ENCODE measurements at regions not wholly inside any gene's neighbourhood (a gene's known extent, or its start where the extent isn't known, plus 50 kb on each side); places are given as distances from the start of the nearest gene placed in this dataset.

- no peak overlapping the region for H3K4me2 ChIP-seq (ENCODE audit: insufficient read depth, low read length, poor library complexity, severe bottlenecking)
- H3K27me3 ChIP-seq (ENCODE audit: control insufficient read depth in 3 of 3, insufficient read depth in 3 of 3, low read depth in 1 of 3, low read length in 3 of 3), result no peaks in the 10 kb centered on the region
- no peaks in the 10 kb centered on the region for H3K9me3 ChIP-seq (replicated peaks in 1 of 2; ENCODE audit: control insufficient read depth in 2 of 2, insufficient read depth in 1 of 2, low read depth in 1 of 2, low read length in 2 of 2)
- DNase-seq (ENCODE audit: low spot score), result no peak
- H4K91ac ChIP-seq (ENCODE audit: low read depth, low read length, poor library complexity), result no peak overlapping the region
- no peak overlapping the region for H3K4ac ChIP-seq (ENCODE audit: low read length)
- H2AK5ac ChIP-seq (ENCODE audit: low read depth, low read length), result no peak overlapping the region
- no peak overlapping the region for H2BK15ac ChIP-seq (ENCODE audit: low read length)
- H3K36me3 ChIP-seq (replicated peaks in 1 of 2; ENCODE audit: control insufficient read depth in 2 of 2, insufficient read depth in 2 of 2, low read length in 2 of 2), result no peaks in the 10 kb centered on the region
- H4K8ac ChIP-seq (ENCODE audit: low read depth, low read length), result no peak overlapping the region
- WGBS, 2 donors (ENCODE audit: extremely low coverage in 2 of 2, insufficient read length in 2 of 2, insufficient replicate concordance in 1 of 2), result no CpG with 5 or more reads among the region's 2 CpGs
- no peak overlapping the region for H2BK120ac ChIP-seq (ENCODE audit: low read depth, low read length)
- H2BK5ac ChIP-seq (ENCODE audit: low read length), result no peak overlapping the region
- H3K4me1 ChIP-seq (ENCODE audit: control insufficient read depth in 2 of 2, insufficient read depth in 1 of 2, low read depth in 1 of 2, low read length in 2 of 2), result no peaks in the 10 kb centered on the region
- no peak overlapping the region for H2AFZ ChIP-seq (ENCODE audit: low read length)
- H3K18ac ChIP-seq (ENCODE audit: low read length), result no peak overlapping the region
- no peaks in the 10 kb centered on the region for H3K79me1 ChIP-seq (ENCODE audit: low read depth, low read length)
- no peak overlapping the region for H3K14ac ChIP-seq (ENCODE audit: low read length)
- no peak overlapping the region for H3K27ac ChIP-seq (replicated peaks; ENCODE audit: low read length)
- H2BK12ac ChIP-seq (ENCODE audit: low read length), result no peak overlapping the region
- no peak overlapping the region for H3K4me3 ChIP-seq (ENCODE audit: low read length in 2 of 2)
- H3K23ac ChIP-seq (ENCODE audit: low read depth, low read length, poor library complexity), result no peak overlapping the region
- H3K9ac ChIP-seq (ENCODE audit: low read depth, low read length, poor library complexity), result no peak overlapping the region
Measured at GRCh38 chr10:9469663-9470205, 1415.2 kb downstream of the GATA3 start.

GRCh38 chr10:9470581-9470980 is 1416.1 kb downstream of the GATA3 start:
- no peak overlapping the region for H3K14ac ChIP-seq (ENCODE audit: low read length)
- H3K4me3 ChIP-seq (ENCODE audit: low read length in 2 of 2), result no peak overlapping the region
- no peak overlapping the region for H3K18ac ChIP-seq (ENCODE audit: low read length)
- H3K9me3 ChIP-seq (replicated peaks in 1 of 2; ENCODE audit: control insufficient read depth in 2 of 2, insufficient read depth in 1 of 2, low read depth in 1 of 2, low read length in 2 of 2), result no peaks in the 10 kb centered on the region
- no peak overlapping the region for H4K91ac ChIP-seq (ENCODE audit: low read depth, low read length, poor library complexity)
- H2BK12ac ChIP-seq (ENCODE audit: low read length), result no peak overlapping the region
- H2AK5ac ChIP-seq (ENCODE audit: low read depth, low read length), result no peak overlapping the region
- no CpG with 5 or more reads among the region's 1 CpG for WGBS, 2 donors (ENCODE audit: extremely low coverage in 2 of 2, insufficient read length in 2 of 2, insufficient replicate concordance in 1 of 2)
- H3K9ac ChIP-seq (ENCODE audit: low read depth, low read length, poor library complexity), result no peak overlapping the region
- H4K8ac ChIP-seq (ENCODE audit: low read depth, low read length), result no peak overlapping the region
- H3K79me1 ChIP-seq (ENCODE audit: low read depth, low read length), result no peaks in the 10 kb centered on the region
- H3K4me2 ChIP-seq (ENCODE audit: insufficient read depth, low read length, poor library complexity, severe bottlenecking), result no peak overlapping the region
- no peak overlapping the region for H3K27ac ChIP-seq (replicated peaks; ENCODE audit: low read length)
- no peaks in the 10 kb centered on the region for H3K27me3 ChIP-seq (ENCODE audit: control insufficient read depth in 3 of 3, insufficient read depth in 3 of 3, low read depth in 1 of 3, low read length in 3 of 3)
- no peak overlapping the region for H2BK5ac ChIP-seq (ENCODE audit: low read length)
- no peak overlapping the region for H3K4ac ChIP-seq (ENCODE audit: low read length)
- no peaks in the 10 kb centered on the region for H3K36me3 ChIP-seq (replicated peaks in 1 of 2; ENCODE audit: control insufficient read depth in 2 of 2, insufficient read depth in 2 of 2, low read length in 2 of 2)
- peaks cover 0 to 1% of the 10 kb centered on the region in 2 donors for H3K4me1 ChIP-seq (ENCODE audit: control insufficient read depth in 2 of 2, insufficient read depth in 1 of 2, low read depth in 1 of 2, low read length in 2 of 2)
- H2BK120ac ChIP-seq (ENCODE audit: low read depth, low read length), result no peak overlapping the region
- DNase-seq (ENCODE audit: low spot score), result no peak
- H2BK15ac ChIP-seq (ENCODE audit: low read length), result no peak overlapping the region
- H3K23ac ChIP-seq (ENCODE audit: low read depth, low read length, poor library complexity), result no peak overlapping the region
- H2AFZ ChIP-seq (ENCODE audit: low read length), result no peak overlapping the region

DNA sequence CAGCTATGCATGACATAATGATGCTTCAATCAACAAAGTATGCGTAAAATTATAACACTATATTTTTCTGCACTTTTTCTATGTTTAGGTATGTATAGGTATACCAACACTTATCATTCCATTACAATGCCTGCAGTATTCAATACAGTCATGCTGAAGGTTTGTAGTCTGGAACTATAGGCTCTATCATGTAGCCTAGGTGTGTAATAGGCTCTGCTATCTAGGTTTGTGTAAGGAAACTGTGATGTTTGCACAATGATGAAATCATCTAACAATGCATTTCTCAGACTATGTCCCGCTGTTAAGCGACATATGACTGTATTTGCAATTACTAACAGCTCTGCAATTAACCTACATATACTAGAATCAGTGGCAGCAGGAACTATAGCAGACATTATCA is 1447.5 kb downstream of the GATA3 start:
- Histone ChIP-seq H3K4me1 (ENCODE audit: control insufficient read depth in 2 of 2, insufficient read depth in 1 of 2, low read depth in 1 of 2, low read length in 2 of 2) (no peaks in the 10 kb centered on the region), H3K4me3 (ENCODE audit: low read length in 2 of 2) (no peak overlapping the region), H3K79me1 (ENCODE audit: low read depth, low read length) (no peaks in the 10 kb centered on the region), H3K18ac (ENCODE audit: low read length) (no peak overlapping the region), H3K23ac (ENCODE audit: low read depth, low read length, poor library complexity) (no peak overlapping the region), H3K27me3 (ENCODE audit: control insufficient read depth in 3 of 3, insufficient read depth in 3 of 3, low read depth in 1 of 3, low read length in 3 of 3) (no peaks in the 10 kb centered on the region), H4K91ac (ENCODE audit: low read depth, low read length, poor library complexity) (no peak overlapping the region), H2BK120ac (ENCODE audit: low read depth, low read length) (no peak overlapping the region), H2BK15ac (ENCODE audit: low read length) (no peak overlapping the region), H2AFZ (ENCODE audit: low read length) (no peak overlapping the region), H3K27ac (replicated peaks; ENCODE audit: low read length) (no peak overlapping the region), H3K4me2 (ENCODE audit: insufficient read depth, low read length, poor library complexity, severe bottlenecking) (no peak overlapping the region), H4K8ac (ENCODE audit: low read depth, low read length) (no peak overlapping the region), H3K14ac (ENCODE audit: low read length) (no peak overlapping the region), H2BK5ac (ENCODE audit: low read length) (no peak overlapping the region), H3K9me3 (replicated peaks in 1 of 2; ENCODE audit: control insufficient read depth in 2 of 2, insufficient read depth in 1 of 2, low read depth in 1 of 2, low read length in 2 of 2) (no peaks in the 10 kb centered on the region), H3K4ac (ENCODE audit: low read length) (no peak overlapping the region), H3K9ac (ENCODE audit: low read depth, low read length, poor library complexity) (no peak overlapping the region), H3K36me3 (replicated peaks in 1 of 2; ENCODE audit: control insufficient read depth in 2 of 2, insufficient read depth in 2 of 2, low read length in 2 of 2) (no peaks in the 10 kb centered on the region), H2AK5ac (ENCODE audit: low read depth, low read length) (no peak overlapping the region), H2BK12ac (ENCODE audit: low read length) (no peak overlapping the region)
- DNase-seq (ENCODE audit: low spot score), result no peak
- no CpG with 5 or more reads among the region's 3 CpGs for WGBS, 2 donors (ENCODE audit: extremely low coverage in 2 of 2, insufficient read length in 2 of 2, insufficient replicate concordance in 1 of 2)

DNA sequence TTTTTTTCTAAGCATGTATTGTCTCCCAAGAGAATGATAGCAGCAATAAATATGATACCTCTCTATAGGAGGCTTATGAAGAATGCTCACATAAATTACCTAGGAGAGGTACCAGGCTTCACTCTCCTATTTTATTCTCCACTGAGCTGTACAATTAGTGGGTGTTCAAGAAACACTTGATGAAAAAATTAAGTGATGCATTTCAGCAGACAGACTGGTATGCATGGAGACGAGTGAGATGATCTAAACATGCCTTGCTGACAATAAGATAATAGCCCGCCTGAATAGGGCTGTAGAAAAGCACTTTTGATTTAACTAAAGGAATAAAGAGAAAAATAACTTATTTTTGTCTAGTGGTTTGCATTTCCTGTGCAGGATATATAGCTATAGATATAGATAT is 1449.7 kb downstream of the GATA3 start:
- WGBS, 2 donors (ENCODE audit: extremely low coverage in 2 of 2, insufficient read length in 2 of 2, insufficient replicate concordance in 1 of 2), result no CpG with 5 or more reads among the region's 2 CpGs

More for the DNA sequence above, 1449.7 kb downstream of the GATA3 start:
- H3K4me2 ChIP-seq (ENCODE audit: insufficient read depth, low read length, poor library complexity, severe bottlenecking), result no peak overlapping the region
- H3K9ac ChIP-seq (ENCODE audit: low read depth, low read length, poor library complexity), result no peak overlapping the region
- H2AK5ac ChIP-seq (ENCODE audit: low read depth, low read length), result no peak overlapping the region
- no peak overlapping the region for H2BK15ac ChIP-seq (ENCODE audit: low read length)
- no peaks in the 10 kb centered on the region for H3K27me3 ChIP-seq (ENCODE audit: control insufficient read depth in 3 of 3, insufficient read depth in 3 of 3, low read depth in 1 of 3, low read length in 3 of 3)
- no peak for DNase-seq (ENCODE audit: low spot score)
- H3K14ac ChIP-seq (ENCODE audit: low read length), result no peak overlapping the region
- no peak overlapping the region for H2BK12ac ChIP-seq (ENCODE audit: low read length)
- no peak overlapping the region for H4K91ac ChIP-seq (ENCODE audit: low read depth, low read length, poor library complexity)
- no peak overlapping the region for H4K8ac ChIP-seq (ENCODE audit: low read depth, low read length)
- H2BK120ac ChIP-seq (ENCODE audit: low read depth, low read length), result no peak overlapping the region
- H3K4ac ChIP-seq (ENCODE audit: low read length), result no peak overlapping the region
- H3K79me1 ChIP-seq (ENCODE audit: low read depth, low read length), result no peaks in the 10 kb centered on the region
- H3K9me3 ChIP-seq (replicated peaks in 1 of 2; ENCODE audit: control insufficient read depth in 2 of 2, insufficient read depth in 1 of 2, low read depth in 1 of 2, low read length in 2 of 2), result no peaks in the 10 kb centered on the region
- no peak overlapping the region for H2BK5ac ChIP-seq (ENCODE audit: low read length)
- no peak overlapping the region for H2AFZ ChIP-seq (ENCODE audit: low read length)
- no peak overlapping the region for H3K23ac ChIP-seq (ENCODE audit: low read depth, low read length, poor library complexity)
- H3K18ac ChIP-seq (ENCODE audit: low read length), result no peak overlapping the region
- H3K27ac ChIP-seq (replicated peaks; ENCODE audit: low read length), result no peak overlapping the region
- H3K4me1 ChIP-seq (ENCODE audit: control insufficient read depth in 2 of 2, insufficient read depth in 1 of 2, low read depth in 1 of 2, low read length in 2 of 2), result no peaks in the 10 kb centered on the region
- H3K36me3 ChIP-seq (replicated peaks in 1 of 2; ENCODE audit: control insufficient read depth in 2 of 2, insufficient read depth in 2 of 2, low read length in 2 of 2), result no peaks in the 10 kb centered on the region
- no peak overlapping the region for H3K4me3 ChIP-seq (ENCODE audit: low read length in 2 of 2)

Measured in neuronal stem cell (in vitro differentiated cells).